Tibial artery (tissue), 4 donors: ENCODE measurements at regions not wholly inside any gene's neighbourhood (a gene's known extent, or its start where the extent isn't known, plus 50 kb on each side); places are given as distances from the start of the nearest gene placed in this dataset.

Source experiments
- DNase-seq, 2 donors: peaks; one replicate each; pipeline ENCODE4 v3.0.0-alpha.2; 2019
- H3K27ac ChIP-seq, 2 donors: fragments of 200-600 bp; sonication (generic) in 1 of 2; 1 replicate in 1 of 2; 2 replicates in 1 of 2; pipeline ENCODE4 v1.5.1; 2018 to 2019; ENCODE audit warnings: mild to moderate bottlenecking in 1 of 2
- H3K27me3 ChIP-seq, 2 donors: fragments of 200-600 bp; sonication (generic) in 1 of 2; one replicate each; pipeline versions ENCODE4 v1.5.1 to v1.6.0; 2016 to 2019
- H3K36me3 ChIP-seq, 3 donors: fragments of 200-600 bp; sonication (generic) in 2 of 3; one replicate each; pipeline ENCODE4 v1.5.1; 2016 to 2019; ENCODE audit warnings: mild to moderate bottlenecking in 2 of 3
- H3K4me1 ChIP-seq, 4 donors: fragments of 200-600 bp; sonication (generic) in 2 of 4; 1 replicate in 3 of 4; 2 replicates in 1 of 4; pipeline ENCODE4 v1.5.1; 2016 to 2019
- H3K4me3 ChIP-seq, 2 donors: fragments of 200-600 bp; sonication (generic) in 1 of 2; 1 replicate in 1 of 2; 2 replicates in 1 of 2; pipeline ENCODE4 v1.5.1; 2018 to 2019; ENCODE audit warnings: mild to moderate bottlenecking in 2 of 2
- H3K9me3 ChIP-seq, 3 donors: fragments of 200-600 bp; sonication (generic) in 1 of 3; one replicate each; pipeline ENCODE4 v1.5.1; 2016 to 2019
- intact Hi-C: fragments of 100-400 bp; cut with DNase I; formaldehyde crosslinking; loops from one replicate; pipeline ENCODE4 v1.15.0; 2023; ENCODE audit warnings: low total_unique reads
- TF ChIP-seq, protein P1 (sequence below), 2 experiments: fragments of 200-600 bp in 1 of 2; fragments of 450-650 bp in 1 of 2; IDR thresholded peaks; one replicate each; pipeline ENCODE4 v1.5.1; 2017 to 2019; ENCODE audit warnings: antibody characterized with exemption in 2 of 2, mild to moderate bottlenecking in 1 of 2, moderate library complexity in 1 of 2

GRCh38 chr9:73880101-73880500 is 617.0 kb upstream of the RORB start:
- Histone ChIP-seq H3K27me3 (no peaks in the 10 kb centered on the region), H3K4me3 (no peak overlapping the region), H3K27ac (no peak overlapping the region), H3K4me1 (no peaks in the 10 kb centered on the region), H3K9me3 (no peaks in the 10 kb centered on the region), H3K36me3 (no peaks in the 10 kb centered on the region)
- TF ChIP-seq, protein P1, sequence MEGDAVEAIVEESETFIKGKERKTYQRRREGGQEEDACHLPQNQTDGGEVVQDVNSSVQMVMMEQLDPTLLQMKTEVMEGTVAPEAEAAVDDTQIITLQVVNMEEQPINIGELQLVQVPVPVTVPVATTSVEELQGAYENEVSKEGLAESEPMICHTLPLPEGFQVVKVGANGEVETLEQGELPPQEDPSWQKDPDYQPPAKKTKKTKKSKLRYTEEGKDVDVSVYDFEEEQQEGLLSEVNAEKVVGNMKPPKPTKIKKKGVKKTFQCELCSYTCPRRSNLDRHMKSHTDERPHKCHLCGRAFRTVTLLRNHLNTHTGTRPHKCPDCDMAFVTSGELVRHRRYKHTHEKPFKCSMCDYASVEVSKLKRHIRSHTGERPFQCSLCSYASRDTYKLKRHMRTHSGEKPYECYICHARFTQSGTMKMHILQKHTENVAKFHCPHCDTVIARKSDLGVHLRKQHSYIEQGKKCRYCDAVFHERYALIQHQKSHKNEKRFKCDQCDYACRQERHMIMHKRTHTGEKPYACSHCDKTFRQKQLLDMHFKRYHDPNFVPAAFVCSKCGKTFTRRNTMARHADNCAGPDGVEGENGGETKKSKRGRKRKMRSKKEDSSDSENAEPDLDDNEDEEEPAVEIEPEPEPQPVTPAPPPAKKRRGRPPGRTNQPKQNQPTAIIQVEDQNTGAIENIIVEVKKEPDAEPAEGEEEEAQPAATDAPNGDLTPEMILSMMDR (IDR thresholded peaks at IDR 0.05): no peak
- intact Hi-C loops: no loop called here
- no peak for DNase-seq

DNA sequence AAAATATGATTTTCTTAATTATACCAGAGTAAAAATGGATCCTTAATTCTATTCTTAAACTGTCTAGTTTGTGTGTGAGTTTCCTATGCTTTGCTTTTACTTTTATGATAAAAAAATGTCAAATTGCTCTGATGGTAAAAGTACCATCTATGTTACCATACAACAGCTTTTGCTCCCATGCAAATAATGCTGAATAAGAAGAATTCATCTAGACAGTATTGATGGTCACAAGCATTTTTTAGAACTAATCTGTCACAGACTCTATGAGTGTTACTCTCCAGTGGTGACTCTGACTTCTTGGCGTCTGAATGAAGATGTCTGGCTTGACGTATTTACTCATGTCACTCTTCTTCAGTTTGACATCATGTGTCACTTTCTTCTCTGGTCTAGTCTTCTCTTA is 608.1 kb upstream of the RORB start:
- H3K9me3 ChIP-seq: no peaks in the 10 kb centered on the region
- H3K4me1 ChIP-seq: no peaks in the 10 kb centered on the region
- intact Hi-C loops: no loop called here
- H3K4me3 ChIP-seq: no peak overlapping the region
- H3K27me3 ChIP-seq: no peaks in the 10 kb centered on the region
- TF ChIP-seq, protein P1 (IDR thresholded peaks at IDR 0.05): no peak
- H3K27ac ChIP-seq: no peak overlapping the region
- no peaks in the 10 kb centered on the region for H3K36me3 ChIP-seq
- no peak for DNase-seq

DNA sequence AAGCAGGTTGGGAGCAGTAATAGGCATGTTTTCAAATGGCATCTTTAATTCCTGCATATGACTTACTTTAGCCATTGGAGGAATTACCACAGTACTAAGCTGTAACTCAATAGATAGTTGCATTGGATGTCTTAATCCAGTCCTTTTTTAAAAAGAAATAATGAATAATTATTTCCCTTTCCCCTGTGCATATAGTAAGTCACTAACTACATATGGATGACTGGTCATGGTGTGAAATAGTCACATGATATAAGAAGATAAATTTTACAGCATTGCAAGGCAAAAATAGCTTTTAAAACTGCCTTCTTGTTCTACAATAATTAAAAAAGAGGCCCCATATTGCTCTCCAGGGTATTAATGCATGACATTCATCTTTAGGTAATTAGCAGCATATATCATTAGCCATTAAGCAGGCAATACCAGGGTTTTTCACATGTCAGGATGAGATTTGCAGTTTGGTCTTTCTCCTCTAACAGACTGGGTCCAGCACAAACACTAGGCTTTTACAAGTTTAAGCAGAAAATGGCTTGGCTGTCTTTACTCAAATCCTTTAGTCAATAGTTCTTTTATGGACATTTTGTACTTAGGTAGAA is 606.4 kb upstream of the RORB start:
- no peaks in the 10 kb centered on the region for H3K9me3 ChIP-seq
- TF ChIP-seq, protein P1 (IDR thresholded peaks at IDR 0.05): no peak
- intact Hi-C loops: no loop called here
- H3K27me3 ChIP-seq: no peaks in the 10 kb centered on the region
- H3K27ac ChIP-seq: no peak overlapping the region
- no peak for DNase-seq
- no peak overlapping the region for H3K4me3 ChIP-seq
- no peaks in the 10 kb centered on the region for H3K4me1 ChIP-seq
- no peaks in the 10 kb centered on the region for H3K36me3 ChIP-seq

DNA sequence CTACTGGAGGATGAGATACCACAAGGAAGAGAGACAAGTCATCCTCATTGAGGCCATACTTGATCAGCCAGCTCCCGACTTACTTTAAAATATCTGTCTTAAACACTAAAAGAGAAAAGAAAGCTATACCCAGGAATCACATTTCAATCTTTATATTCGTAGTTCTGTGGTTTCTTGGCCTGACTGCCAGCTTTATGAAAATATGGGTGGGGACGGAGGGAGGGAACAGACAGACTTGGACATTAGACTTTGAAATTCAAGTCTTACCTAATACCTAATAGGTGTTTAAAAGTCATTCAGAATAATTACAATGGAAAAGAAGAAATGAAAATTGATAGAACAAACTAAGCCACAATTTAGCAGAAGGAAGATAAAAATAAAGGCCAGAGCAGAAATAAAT is 604.8 kb upstream of the RORB start:
- TF ChIP-seq, protein P1 (IDR thresholded peaks at IDR 0.05): no peak
- intact Hi-C loops: no loop called here

GRCh38 chr9:73893230-73893629 is 603.9 kb upstream of the RORB start:
- Histone ChIP-seq H3K9me3 (no peaks in the 10 kb centered on the region), H3K4me3 (no peak overlapping the region), H3K27me3 (no peaks in the 10 kb centered on the region), H3K36me3 (no peaks in the 10 kb centered on the region), H3K27ac (no peak overlapping the region), H3K4me1 (no peaks in the 10 kb centered on the region)
- intact Hi-C loops: no loop called here
- DNase-seq: no peak
- TF ChIP-seq, protein P1 (IDR thresholded peaks at IDR 0.05): no peak

More for the DNA sequence above, 604.8 kb upstream of the RORB start:
- H3K36me3 ChIP-seq: no peaks in the 10 kb centered on the region
- no peak overlapping the region for H3K4me3 ChIP-seq
- no peaks in the 10 kb centered on the region for H3K9me3 ChIP-seq
- no peaks in the 10 kb centered on the region for H3K27me3 ChIP-seq
- no peak overlapping the region for H3K27ac ChIP-seq
- DNase-seq: no peak
- no peaks in the 10 kb centered on the region for H3K4me1 ChIP-seq

GRCh38 chr9:73896061-73896460 is 601.1 kb upstream of the RORB start:
- Histone ChIP-seq H3K4me3 (no peak overlapping the region), H3K27me3 (no peaks in the 10 kb centered on the region), H3K27ac (no peak overlapping the region), H3K9me3 (no peaks in the 10 kb centered on the region), H3K4me1 (no peaks in the 10 kb centered on the region), H3K36me3 (no peaks in the 10 kb centered on the region)
- intact Hi-C loops: no loop called here
- TF ChIP-seq, protein P1 (IDR thresholded peaks at IDR 0.05): no peak
- no peak for DNase-seq
